ENCODE measurements at regions not wholly inside any gene's neighbourhood (a gene's known extent, or its start where the extent isn't known, plus 50 kb on each side); places are given as distances from the start of the nearest gene placed in this dataset.

GRCh38 chr12:47554046-47554653 lies 151.7 kb downstream of the RPAP3 start (continued):
- TF ChIP-seq, protein P1, sequence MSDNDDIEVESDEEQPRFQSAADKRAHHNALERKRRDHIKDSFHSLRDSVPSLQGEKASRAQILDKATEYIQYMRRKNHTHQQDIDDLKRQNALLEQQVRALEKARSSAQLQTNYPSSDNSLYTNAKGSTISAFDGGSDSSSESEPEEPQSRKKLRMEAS (IDR thresholded peaks at IDR 0.05): no peak
- no peak for TF ChIP-seq RXRA (IDR thresholded peaks at IDR 0.05)

- no peak overlapping the region for H3K27ac ChIP-seq (ENCODE audit: low read depth in 1 of 2, low read length in 2 of 2)
- no peaks in the 10 kb centered on the region for H3K4me1 ChIP-seq (ENCODE audit: control insufficient read depth in 4 of 4, insufficient read depth in 4 of 4, low read length in 3 of 4)
- TF ChIP-seq, protein P1 (IDR thresholded peaks at IDR 0.05): no peak
- no peaks in the 10 kb centered on the region for H3K27me3 ChIP-seq (ENCODE audit: control insufficient read depth in 4 of 4, insufficient read depth in 4 of 4, low read length in 3 of 4)
- no peak overlapping the region for H3K4me3 ChIP-seq (ENCODE audit: low read depth in 1 of 3, low read length in 3 of 3)
- DNase-seq (ENCODE audit: low spot score): no peak
- peaks cover 1 to 18% (median 6%) of the 10 kb centered on the region in 4 donors for H3K9me3 ChIP-seq (ENCODE audit: control insufficient read depth in 4 of 4, low read length in 3 of 4)
- WGBS: 67% methylated on average over 3 of the region's 3 CpGs
- no peaks in the 10 kb centered on the region for H3K36me3 ChIP-seq (ENCODE audit: control insufficient read depth in 4 of 4, insufficient read depth in 3 of 4, low read depth in 1 of 4, low read length in 3 of 4)
- H3K9ac ChIP-seq (ENCODE audit: low read depth in 1 of 2, low read length in 2 of 2): no peak overlapping the region
Observed at GRCh38 chr12:47553266-47553665, 152.6 kb downstream of the RPAP3 start.

DNA sequence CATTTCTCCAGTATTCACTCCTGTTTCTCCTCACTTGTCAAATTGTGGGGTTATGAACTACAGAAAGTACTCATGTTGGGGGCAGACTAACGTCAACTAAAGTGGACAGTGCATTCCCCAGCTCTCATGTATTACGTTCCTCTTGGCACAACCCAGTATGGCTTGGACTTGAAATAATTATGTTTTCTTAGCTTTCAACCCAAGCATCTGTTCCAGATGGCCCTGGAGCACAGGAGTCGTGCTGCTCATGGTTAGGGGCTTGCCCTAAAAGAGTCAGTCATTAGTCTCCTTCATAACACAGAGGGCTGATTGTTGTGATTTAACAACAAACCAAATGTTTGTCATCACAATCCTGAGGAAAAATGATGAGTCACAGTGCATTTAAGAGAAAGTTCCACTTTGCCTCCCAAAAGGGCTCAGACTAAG lies 154.4 kb downstream of the RPAP3 start:
- TF ChIP-seq JUND (IDR thresholded peaks at IDR 0.05): peak in 1 of 2 donors; percentile 25
- peak; percentile 55 to 65 for TF ChIP-seq RXRA (IDR thresholded peaks at IDR 0.05)
- TF ChIP-seq NR2F2 (IDR thresholded peaks at IDR 0.05): peak; percentile 74
- TF ChIP-seq HNF4A (conservative IDR thresholded peaks at IDR 0.05): no peak
- TF ChIP-seq SP1 (IDR thresholded peaks at IDR 0.05): peak; percentile 46
- WGBS: 70% methylated on average over 3 of the region's 3 CpGs
- peak overlapping the region in 1 of 2 donors; percentile 37 for H3K27ac ChIP-seq (ENCODE audit: low read depth in 1 of 2, low read length in 2 of 2)
- H3K4me3 ChIP-seq (ENCODE audit: low read depth in 1 of 3, low read length in 3 of 3): no peak overlapping the region
- peaks cover 1 to 18% (median 6%) of the 10 kb centered on the region in 4 donors for H3K9me3 ChIP-seq (ENCODE audit: control insufficient read depth in 4 of 4, low read length in 3 of 4)
- H3K36me3 ChIP-seq (ENCODE audit: control insufficient read depth in 4 of 4, insufficient read depth in 3 of 4, low read depth in 1 of 4, low read length in 3 of 4): no peaks in the 10 kb centered on the region
- no peaks in the 10 kb centered on the region for H3K4me1 ChIP-seq (ENCODE audit: control insufficient read depth in 4 of 4, insufficient read depth in 4 of 4, low read length in 3 of 4)
- no peak overlapping the region for H3K9ac ChIP-seq (ENCODE audit: low read depth in 1 of 2, low read length in 2 of 2)
- DNase-seq (ENCODE audit: low spot score): no peak
- no peaks in the 10 kb centered on the region for H3K27me3 ChIP-seq (ENCODE audit: control insufficient read depth in 4 of 4, insufficient read depth in 4 of 4, low read length in 3 of 4)

GRCh38 chr12:47549258-47549657 lies 156.6 kb downstream of the RPAP3 start:
- Histone ChIP-seq H3K9me3 (ENCODE audit: control insufficient read depth in 4 of 4, low read length in 3 of 4) (peaks cover 1 to 18% (median 6%) of the 10 kb centered on the region in 4 donors), H3K27ac (ENCODE audit: low read depth in 1 of 2, low read length in 2 of 2) (no peak overlapping the region), H3K4me3 (ENCODE audit: low read depth in 1 of 3, low read length in 3 of 3) (no peak overlapping the region), H3K36me3 (ENCODE audit: control insufficient read depth in 4 of 4, insufficient read depth in 3 of 4, low read depth in 1 of 4, low read length in 3 of 4) (no peaks in the 10 kb centered on the region), H3K27me3 (ENCODE audit: control insufficient read depth in 4 of 4, insufficient read depth in 4 of 4, low read length in 3 of 4) (no peaks in the 10 kb centered on the region), H3K4me1 (ENCODE audit: control insufficient read depth in 4 of 4, insufficient read depth in 4 of 4, low read length in 3 of 4) (no peaks in the 10 kb centered on the region), H3K9ac (ENCODE audit: low read depth in 1 of 2, low read length in 2 of 2) (no peak overlapping the region)
- TF ChIP-seq ATF3 (IDR thresholded peaks at IDR 0.05) (no peak), YY1 (IDR thresholded peaks at IDR 0.05) (no peak), FOXA1 (IDR thresholded peaks at IDR 0.05) (no peak), JUND (IDR thresholded peaks at IDR 0.05) (no peak), GABPA (IDR thresholded peaks at IDR 0.05 in 1 of 2, conservative IDR thresholded peaks at IDR 0.05 in 1 of 2) (no peak), RAD21 (IDR thresholded peaks at IDR 0.05) (no peak), ZBTB33 (IDR thresholded peaks at IDR 0.05) (no peak), CTCF (IDR thresholded peaks at IDR 0.05; ENCODE audit: low read depth, low read length, missing input control) (no peak), FOXA2 (IDR thresholded peaks at IDR 0.05) (no peak), RXRA (IDR thresholded peaks at IDR 0.05) (no peak), NR2F2 (IDR thresholded peaks at IDR 0.05) (no peak), EGR1 (IDR thresholded peaks at IDR 0.05; ENCODE audit: low read depth in 2 of 2) (no peak), TAF1 (conservative IDR thresholded peaks at IDR 0.05) (no peak), HNF4G (IDR thresholded peaks at IDR 0.05) (no peak)
- TF ChIP-seq, protein P2, sequence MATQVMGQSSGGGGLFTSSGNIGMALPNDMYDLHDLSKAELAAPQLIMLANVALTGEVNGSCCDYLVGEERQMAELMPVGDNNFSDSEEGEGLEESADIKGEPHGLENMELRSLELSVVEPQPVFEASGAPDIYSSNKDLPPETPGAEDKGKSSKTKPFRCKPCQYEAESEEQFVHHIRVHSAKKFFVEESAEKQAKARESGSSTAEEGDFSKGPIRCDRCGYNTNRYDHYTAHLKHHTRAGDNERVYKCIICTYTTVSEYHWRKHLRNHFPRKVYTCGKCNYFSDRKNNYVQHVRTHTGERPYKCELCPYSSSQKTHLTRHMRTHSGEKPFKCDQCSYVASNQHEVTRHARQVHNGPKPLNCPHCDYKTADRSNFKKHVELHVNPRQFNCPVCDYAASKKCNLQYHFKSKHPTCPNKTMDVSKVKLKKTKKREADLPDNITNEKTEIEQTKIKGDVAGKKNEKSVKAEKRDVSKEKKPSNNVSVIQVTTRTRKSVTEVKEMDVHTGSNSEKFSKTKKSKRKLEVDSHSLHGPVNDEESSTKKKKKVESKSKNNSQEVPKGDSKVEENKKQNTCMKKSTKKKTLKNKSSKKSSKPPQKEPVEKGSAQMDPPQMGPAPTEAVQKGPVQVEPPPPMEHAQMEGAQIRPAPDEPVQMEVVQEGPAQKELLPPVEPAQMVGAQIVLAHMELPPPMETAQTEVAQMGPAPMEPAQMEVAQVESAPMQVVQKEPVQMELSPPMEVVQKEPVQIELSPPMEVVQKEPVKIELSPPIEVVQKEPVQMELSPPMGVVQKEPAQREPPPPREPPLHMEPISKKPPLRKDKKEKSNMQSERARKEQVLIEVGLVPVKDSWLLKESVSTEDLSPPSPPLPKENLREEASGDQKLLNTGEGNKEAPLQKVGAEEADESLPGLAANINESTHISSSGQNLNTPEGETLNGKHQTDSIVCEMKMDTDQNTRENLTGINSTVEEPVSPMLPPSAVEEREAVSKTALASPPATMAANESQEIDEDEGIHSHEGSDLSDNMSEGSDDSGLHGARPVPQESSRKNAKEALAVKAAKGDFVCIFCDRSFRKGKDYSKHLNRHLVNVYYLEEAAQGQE (IDR thresholded peaks at IDR 0.05): no peak
- TF ChIP-seq, protein P1 (IDR thresholded peaks at IDR 0.05): no peak
- WGBS: 89% methylated on average over 3 of the region's 3 CpGs
- DNase-seq (ENCODE audit: low spot score): no peak
